Thymus (tissue), 11 donors: ENCODE measurements at regions not wholly inside any gene's neighbourhood (a gene's known extent, or its start where the extent isn't known, plus 50 kb on each side); places are given as distances from the start of the nearest gene placed in this dataset.

Experiments
- DNase-seq, 9 donors: peaks; one replicate each; pipeline ENCODE4 v3.0.0-alpha.2; 2013; ENCODE audit warnings: low spot score in 9 of 9, low read depth in 6 of 9, missing footprints in 1 of 9
- H3K27ac ChIP-seq, 2 donors: one replicate each; pipeline ENCODE4 v1.5.1; 2013; ENCODE audit warnings: control low read depth in 1 of 2, low read depth in 1 of 2, low read length in 1 of 2, mild to moderate bottlenecking in 1 of 2, moderate library complexity in 1 of 2
- H3K27me3 ChIP-seq, 2 donors: one replicate each; pipeline ENCODE4 v1.5.1; 2013; ENCODE audit warnings: low read length in 1 of 2; ENCODE audit not compliant: control insufficient read depth in 2 of 2, insufficient read depth in 1 of 2
- H3K36me3 ChIP-seq, 2 donors: one replicate each; pipeline ENCODE4 v1.5.1; 2013; ENCODE audit warnings: low read length in 1 of 2, mild to moderate bottlenecking in 1 of 2, moderate library complexity in 1 of 2; ENCODE audit not compliant: control insufficient read depth in 2 of 2, insufficient read depth in 2 of 2
- H3K4me1 ChIP-seq, 2 donors: one replicate each; pipeline ENCODE4 v1.5.1; 2013; ENCODE audit warnings: low read length in 2 of 2; ENCODE audit not compliant: control insufficient read depth in 2 of 2, insufficient read depth in 2 of 2
- H3K4me3 ChIP-seq, 2 donors: one replicate each; pipeline ENCODE4 v1.5.1; 2013; ENCODE audit warnings: low read length in 2 of 2, control low read depth in 1 of 2, mild to moderate bottlenecking in 1 of 2
- H3K9me3 ChIP-seq, 2 donors: one replicate each; pipeline ENCODE4 v1.5.1; 2013; ENCODE audit warnings: low read length in 1 of 2, mild to moderate bottlenecking in 1 of 2; ENCODE audit not compliant: control insufficient read depth in 2 of 2, insufficient read depth in 1 of 2
- WGBS: extraction: QIAGEN DNeasy Blood & Tissue Kit; methylation state at CpG from one replicate; pipeline ENCODE4 v1.1.7; 2013; 5-methylcytosine and 5-hydroxymethylcytosine counted together
- donor health status: healthy.

DNA sequence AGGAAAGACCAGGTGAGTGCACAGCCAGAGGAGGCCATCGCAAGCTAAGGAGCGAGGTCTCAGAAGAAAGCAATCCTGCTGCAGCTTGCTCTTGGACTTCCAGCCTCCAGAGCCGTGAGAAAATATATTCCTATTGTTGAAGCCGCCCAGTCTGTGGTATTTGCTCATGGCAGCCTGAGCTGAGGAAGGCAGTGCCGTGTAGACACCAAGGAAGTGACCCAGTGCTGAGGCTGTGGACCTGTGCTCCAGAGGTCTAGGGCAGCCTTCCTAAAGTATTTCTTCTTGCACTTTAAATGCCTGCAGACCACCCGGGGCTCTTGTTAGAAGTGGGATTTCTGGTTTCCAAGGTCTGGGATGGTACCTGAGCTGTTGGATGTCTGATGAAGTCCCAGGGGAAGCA is 158.5 kb upstream of the KL start:
- Histone ChIP-seq H3K27me3 (no peaks in the 10 kb centered on the region), H3K4me3 (no peak overlapping the region), H3K9me3 (peaks cover 0 to 7% of the 10 kb centered on the region in 2 donors), H3K36me3 (no peaks in the 10 kb centered on the region), H3K4me1 (no peaks in the 10 kb centered on the region), H3K27ac (no peak overlapping the region)
- no peak for DNase-seq
- 98% methylated on average over 6 of the region's 6 CpGs for WGBS

DNA sequence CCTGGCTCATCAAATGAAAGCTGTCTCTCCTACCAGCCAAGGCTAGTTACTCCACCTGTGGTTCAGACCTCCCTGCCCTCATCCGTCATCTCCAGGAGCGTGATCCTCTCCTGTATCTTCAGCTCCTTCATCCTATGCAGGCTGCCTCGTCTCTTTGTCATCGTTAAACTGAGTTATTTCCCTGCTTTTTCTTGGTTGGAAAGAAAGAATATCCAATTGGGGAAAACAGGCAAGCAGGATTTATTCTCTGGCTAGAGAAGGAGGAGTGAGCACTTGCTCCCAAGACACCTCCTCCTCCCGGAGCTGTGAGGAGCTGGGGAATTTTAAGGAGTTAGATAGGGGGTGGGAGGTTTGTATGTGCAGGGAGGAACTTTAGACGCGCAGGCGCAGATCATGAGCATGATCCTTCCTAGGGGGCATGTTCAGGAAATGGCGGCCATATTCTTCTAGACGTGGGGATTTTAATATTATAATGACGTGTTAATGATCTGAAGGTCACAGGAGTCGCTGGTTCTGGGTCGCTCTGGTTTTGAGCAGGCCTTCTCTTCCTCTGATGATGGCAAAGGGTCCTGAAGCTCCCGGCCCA is 156.4 kb upstream of the KL start:
- Histone ChIP-seq H3K27me3 (no peaks in the 10 kb centered on the region), H3K9me3 (peaks cover 0 to 7% of the 10 kb centered on the region in 2 donors), H3K36me3 (no peaks in the 10 kb centered on the region), H3K4me3 (no peak overlapping the region), H3K4me1 (no peaks in the 10 kb centered on the region), H3K27ac (no peak overlapping the region)
- DNase-seq, result no peak
- WGBS, result 97% methylated on average over 14 of the region's 14 CpGs

DNA sequence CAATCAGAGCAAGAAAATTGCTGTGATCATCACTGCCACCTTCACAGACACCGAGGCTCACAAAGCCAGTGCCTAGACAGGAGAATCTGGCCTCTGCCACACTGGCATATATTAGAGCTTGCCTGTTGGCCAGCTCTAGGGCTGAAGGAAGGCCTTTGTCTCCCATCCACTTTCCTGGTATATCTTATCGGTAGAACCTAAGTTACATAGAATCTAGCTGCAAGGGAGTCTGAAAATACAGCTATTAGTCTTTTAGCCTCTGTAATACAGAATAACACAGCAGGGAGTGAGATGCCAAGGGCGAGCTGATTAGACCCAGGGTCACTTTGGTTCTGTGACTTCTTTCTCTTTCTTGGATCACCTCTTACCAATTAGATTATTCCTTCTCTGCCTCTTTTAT is 154.9 kb upstream of the KL start:
- no peak overlapping the region for H3K4me3 ChIP-seq
- no peaks in the 10 kb centered on the region for H3K27me3 ChIP-seq
- no peak for DNase-seq
- WGBS, result 91% methylated on average over 3 of the region's 3 CpGs
- no peaks in the 10 kb centered on the region for H3K4me1 ChIP-seq
- H3K9me3 ChIP-seq, result peaks cover 0 to 7% of the 10 kb centered on the region in 2 donors
- H3K36me3 ChIP-seq, result no peaks in the 10 kb centered on the region
- no peak overlapping the region for H3K27ac ChIP-seq

DNA sequence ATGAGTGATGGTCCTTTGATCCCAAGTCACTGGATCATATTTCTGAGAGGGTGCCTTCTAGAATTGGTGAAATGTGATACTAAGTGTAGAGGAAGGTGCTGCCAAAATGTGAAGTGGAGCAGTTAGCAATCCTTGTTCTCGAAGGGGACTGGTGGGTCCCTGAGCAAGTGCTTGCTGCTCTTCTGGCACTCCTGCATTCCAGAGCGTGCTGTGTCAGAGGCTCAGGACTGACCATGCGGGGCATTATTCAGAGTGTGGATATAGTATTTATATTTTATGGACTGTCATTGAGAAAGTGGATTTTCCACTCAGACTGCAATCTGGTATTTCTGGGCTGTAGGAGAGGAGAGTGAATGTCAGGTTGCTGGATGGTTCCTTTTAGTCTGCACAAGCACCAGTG is 152.6 kb upstream of the KL start:
- no peaks in the 10 kb centered on the region for H3K4me1 ChIP-seq
- DNase-seq, result no peak
- H3K27ac ChIP-seq, result no peak overlapping the region
- peaks cover 0 to 7% of the 10 kb centered on the region in 2 donors for H3K9me3 ChIP-seq
- WGBS, result 92% methylated on average over 3 of the region's 3 CpGs
- no peak overlapping the region for H3K4me3 ChIP-seq
- H3K27me3 ChIP-seq, result no peaks in the 10 kb centered on the region
- no peaks in the 10 kb centered on the region for H3K36me3 ChIP-seq

DNA sequence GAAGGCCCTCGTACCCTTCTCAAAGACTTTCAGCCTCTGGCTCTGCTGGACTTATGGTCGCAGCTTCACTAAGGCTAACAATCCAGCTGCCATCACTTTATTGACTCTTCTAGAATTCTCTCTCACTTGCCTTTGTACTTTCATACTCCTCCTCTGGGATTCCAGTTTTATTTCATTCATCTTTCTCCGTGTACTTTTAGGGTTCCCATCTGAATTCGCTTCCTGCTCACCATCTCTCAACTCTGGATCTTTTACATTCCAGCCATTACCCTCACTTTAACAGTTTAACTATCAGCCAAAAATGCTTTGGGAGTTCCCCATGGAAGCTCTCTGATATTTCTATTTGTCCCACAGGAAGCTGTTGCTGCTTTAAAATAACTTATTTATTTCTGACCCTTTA is 149.3 kb upstream of the KL start:
- Histone ChIP-seq H3K4me1 (no peaks in the 10 kb centered on the region), H3K27me3 (no peaks in the 10 kb centered on the region), H3K36me3 (no peaks in the 10 kb centered on the region), H3K4me3 (no peak overlapping the region), H3K27ac (no peak overlapping the region), H3K9me3 (peaks cover 0 to under 1% of the 10 kb centered on the region in 2 donors)
- WGBS, result 98% methylated on average over 4 of the region's 4 CpGs
- DNase-seq, result no peak

DNA sequence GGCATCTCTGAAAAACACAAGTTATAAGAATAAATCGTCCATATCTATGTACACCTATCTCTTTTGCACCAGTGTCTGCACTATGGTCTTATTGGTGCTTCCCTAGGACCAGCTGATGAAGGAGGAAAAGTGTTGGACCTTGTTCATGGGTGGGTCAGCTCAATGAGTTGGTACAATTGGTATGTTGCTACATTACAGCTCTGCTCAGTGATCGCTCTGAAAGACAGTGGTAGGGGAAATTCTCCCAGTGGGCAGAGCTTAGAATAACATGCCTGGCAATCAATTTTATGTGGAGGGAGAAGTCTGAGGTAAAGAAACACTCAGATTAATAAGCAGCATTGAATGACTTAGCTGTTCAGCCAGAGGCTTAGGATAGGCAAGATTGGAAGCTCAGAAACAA is 138.7 kb upstream of the KL start:
- DNase-seq, result no peak
- H3K36me3 ChIP-seq, result no peaks in the 10 kb centered on the region
- H3K4me3 ChIP-seq, result no peak overlapping the region
- no peaks in the 10 kb centered on the region for H3K9me3 ChIP-seq
- no peak overlapping the region for H3K27ac ChIP-seq
- no peaks in the 10 kb centered on the region for H3K4me1 ChIP-seq
- 86% methylated on average over 2 of the region's 2 CpGs for WGBS
- no peaks in the 10 kb centered on the region for H3K27me3 ChIP-seq

DNA sequence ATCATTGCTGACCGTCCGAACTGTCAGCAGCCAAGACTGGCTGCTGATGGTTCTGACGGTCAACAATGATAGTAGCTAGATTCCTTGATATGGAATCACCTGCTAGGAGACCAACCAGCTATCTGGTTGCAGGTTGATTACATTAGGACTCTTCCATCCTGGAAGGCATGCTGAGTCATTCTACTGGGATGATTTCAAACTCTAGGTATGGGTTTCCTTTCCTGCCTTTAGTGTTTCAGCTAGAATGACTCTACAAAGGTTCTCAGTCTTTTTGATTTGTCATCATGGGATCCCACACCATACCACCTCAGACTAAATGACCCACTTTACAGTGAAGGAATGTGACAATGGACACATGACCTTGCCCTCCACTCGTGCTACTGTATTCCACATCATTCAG is 138.1 kb upstream of the KL start:
- DNase-seq, result no peak
- Histone ChIP-seq H3K9me3 (no peaks in the 10 kb centered on the region), H3K4me3 (no peak overlapping the region), H3K36me3 (no peaks in the 10 kb centered on the region), H3K27ac (no peak overlapping the region), H3K27me3 (no peaks in the 10 kb centered on the region), H3K4me1 (no peaks in the 10 kb centered on the region)
- WGBS, result 97% methylated on average over 4 of the region's 4 CpGs

DNA sequence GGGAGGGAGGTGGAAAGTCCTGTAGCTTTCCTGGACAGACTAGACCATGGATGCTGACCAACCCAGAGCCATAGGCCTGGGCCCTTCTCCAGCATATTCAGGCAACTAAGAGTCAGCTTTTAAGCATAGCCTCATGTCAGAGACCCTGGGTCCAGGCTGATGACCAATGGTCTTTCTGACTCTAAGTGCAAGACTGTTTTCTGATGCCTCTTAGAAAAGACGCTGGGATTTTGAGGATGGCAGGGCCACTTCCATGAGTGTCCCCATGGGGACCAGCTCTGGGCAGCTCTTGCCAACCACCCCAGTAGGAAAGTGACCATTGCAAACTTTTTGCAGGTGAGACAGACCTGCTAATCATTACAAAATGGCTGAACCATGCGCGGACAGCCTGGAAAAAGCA is 135.6 kb upstream of the KL start:
- Histone ChIP-seq H3K27ac (no peak overlapping the region), H3K4me3 (no peak overlapping the region), H3K36me3 (no peaks in the 10 kb centered on the region), H3K4me1 (no peaks in the 10 kb centered on the region), H3K27me3 (no peaks in the 10 kb centered on the region), H3K9me3 (no peaks in the 10 kb centered on the region)
- DNase-seq, result no peak
- 98% methylated on average over 3 of the region's 3 CpGs for WGBS

DNA sequence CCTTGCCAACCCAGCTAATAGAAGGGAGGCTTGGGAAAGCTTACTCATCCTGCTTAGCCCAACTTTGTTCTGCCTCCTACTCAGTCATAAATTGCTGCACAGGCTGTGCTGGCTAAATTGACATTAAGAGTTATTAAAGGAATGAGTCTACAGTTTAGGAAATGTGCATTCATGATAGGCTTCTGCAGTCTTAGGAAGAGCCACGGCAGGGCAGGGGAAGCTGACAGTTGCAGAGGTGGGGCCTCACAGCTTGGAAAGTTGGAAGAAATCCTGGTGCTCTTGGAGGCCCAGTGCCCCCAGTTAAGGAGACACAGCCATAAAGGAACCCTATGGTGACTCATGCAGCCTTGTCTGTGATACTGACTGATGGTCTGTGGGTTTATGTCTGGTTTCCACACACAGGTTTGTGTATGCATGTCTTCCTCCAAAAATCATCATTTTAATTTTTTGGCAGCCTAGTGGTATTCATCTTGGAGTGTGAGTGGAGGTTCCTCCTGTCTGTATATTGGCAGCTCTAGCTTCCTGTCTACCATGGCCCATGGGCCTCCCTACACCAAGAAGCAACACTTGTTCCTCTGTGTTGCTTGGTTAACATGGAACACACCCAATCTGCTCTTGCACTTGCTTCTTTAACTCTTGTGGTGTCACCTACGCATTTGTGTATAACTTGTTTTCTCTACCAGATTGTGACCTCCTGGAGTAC is 135.0 kb upstream of the KL start:
- Histone ChIP-seq H3K9me3 (no peaks in the 10 kb centered on the region), H3K4me3 (no peak overlapping the region), H3K36me3 (no peaks in the 10 kb centered on the region), H3K27ac (no peak overlapping the region), H3K27me3 (no peaks in the 10 kb centered on the region), H3K4me1 (no peaks in the 10 kb centered on the region)
- DNase-seq, result no peak
- 63% methylated on average over 2 of the region's 2 CpGs for WGBS
